ENCODE measurements at regions not wholly inside any gene's neighbourhood (a gene's known extent, or its start where the extent isn't known, plus 50 kb on each side); places are given as distances from the start of the nearest gene placed in this dataset.

DNA sequence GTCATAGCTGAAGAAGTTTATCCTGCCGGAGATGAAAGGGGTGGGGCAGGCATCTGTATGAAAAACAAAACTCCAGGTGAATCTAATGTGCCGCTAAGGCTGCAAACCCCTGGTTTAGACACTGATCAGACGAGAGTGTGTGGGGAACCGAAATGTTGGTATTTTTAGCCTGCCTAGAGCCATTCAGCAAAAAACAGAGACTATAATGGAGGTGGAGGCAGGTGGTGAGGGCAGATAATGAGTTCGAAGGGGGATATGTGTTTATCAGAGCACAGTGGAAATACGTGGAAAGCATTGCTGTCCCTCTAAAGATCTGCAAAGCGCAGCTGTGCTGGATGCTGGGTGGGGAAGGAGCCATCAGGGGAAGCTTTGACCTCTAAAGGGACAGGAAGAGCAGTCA is 127.5 kb upstream of the WSCD1 start:
- H3K4me3 ChIP-seq, result no peak overlapping the region
- TF ChIP-seq POLR2A (IDR thresholded peaks at IDR 0.05) (no peak), POLR2AphosphoS5 (IDR thresholded peaks at IDR 0.05) (no peak), EP300 (IDR thresholded peaks at IDR 0.05) (no peak)
- TF ChIP-seq, protein P1, sequence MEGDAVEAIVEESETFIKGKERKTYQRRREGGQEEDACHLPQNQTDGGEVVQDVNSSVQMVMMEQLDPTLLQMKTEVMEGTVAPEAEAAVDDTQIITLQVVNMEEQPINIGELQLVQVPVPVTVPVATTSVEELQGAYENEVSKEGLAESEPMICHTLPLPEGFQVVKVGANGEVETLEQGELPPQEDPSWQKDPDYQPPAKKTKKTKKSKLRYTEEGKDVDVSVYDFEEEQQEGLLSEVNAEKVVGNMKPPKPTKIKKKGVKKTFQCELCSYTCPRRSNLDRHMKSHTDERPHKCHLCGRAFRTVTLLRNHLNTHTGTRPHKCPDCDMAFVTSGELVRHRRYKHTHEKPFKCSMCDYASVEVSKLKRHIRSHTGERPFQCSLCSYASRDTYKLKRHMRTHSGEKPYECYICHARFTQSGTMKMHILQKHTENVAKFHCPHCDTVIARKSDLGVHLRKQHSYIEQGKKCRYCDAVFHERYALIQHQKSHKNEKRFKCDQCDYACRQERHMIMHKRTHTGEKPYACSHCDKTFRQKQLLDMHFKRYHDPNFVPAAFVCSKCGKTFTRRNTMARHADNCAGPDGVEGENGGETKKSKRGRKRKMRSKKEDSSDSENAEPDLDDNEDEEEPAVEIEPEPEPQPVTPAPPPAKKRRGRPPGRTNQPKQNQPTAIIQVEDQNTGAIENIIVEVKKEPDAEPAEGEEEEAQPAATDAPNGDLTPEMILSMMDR (IDR thresholded peaks at IDR 0.05), result no peak
- H3K36me3 ChIP-seq, result no peaks in the 10 kb centered on the region
- no peak for ATAC-seq
- no peaks in the 10 kb centered on the region for H3K4me1 ChIP-seq
- WGBS, 2 donors (ENCODE audit: low coverage in 1 of 2), result 22 to 51% methylated on average over 6 to 7 of the region's 7 CpGs
- H3K27ac ChIP-seq, result no peak overlapping the region
- H3K27me3 ChIP-seq, result peaks cover 50% of the 10 kb centered on the region
- H3K9me3 ChIP-seq, result no peaks in the 10 kb centered on the region

DNA sequence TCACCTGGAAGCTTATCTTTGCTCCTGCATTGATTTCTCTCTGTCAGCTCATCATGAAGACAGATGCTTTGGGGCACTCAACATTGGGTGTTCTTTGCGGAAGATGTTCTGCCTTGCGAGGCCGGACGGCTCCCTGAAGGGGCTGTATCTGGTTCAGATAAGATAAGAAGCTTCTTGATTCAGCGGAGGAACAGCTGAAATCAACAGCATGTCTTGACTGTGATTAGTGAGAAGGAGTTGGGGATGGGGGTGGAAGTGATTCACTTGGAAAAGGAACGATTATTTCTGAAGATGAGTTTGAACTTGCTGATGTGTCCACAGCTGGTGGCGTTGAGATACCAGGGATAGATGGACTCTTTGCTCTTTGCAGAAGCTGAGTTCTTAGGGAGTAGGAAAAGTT is 126.9 kb upstream of the WSCD1 start:
- Histone ChIP-seq H3K9me3 (peaks cover 0 to 1% (median 0%) of the 10 kb centered on the region in 3 donors), H3K4me1 (no peaks in the 10 kb centered on the region), H3K36me3 (no peaks in the 10 kb centered on the region), H3K4me3 (no peak overlapping the region), H3K27me3 (peaks cover 53% of the 10 kb centered on the region), H3K27ac (no peak overlapping the region)
- ATAC-seq, result no peak
- 0 to 19% methylated on average over 3 of the region's 7 CpGs for WGBS, 2 donors (ENCODE audit: low coverage in 1 of 2)
- TF ChIP-seq POLR2AphosphoS5 (IDR thresholded peaks at IDR 0.05) (no peak), POLR2A (IDR thresholded peaks at IDR 0.05) (no peak)
- TF ChIP-seq, protein P1 (IDR thresholded peaks at IDR 0.05), result no peak

DNA sequence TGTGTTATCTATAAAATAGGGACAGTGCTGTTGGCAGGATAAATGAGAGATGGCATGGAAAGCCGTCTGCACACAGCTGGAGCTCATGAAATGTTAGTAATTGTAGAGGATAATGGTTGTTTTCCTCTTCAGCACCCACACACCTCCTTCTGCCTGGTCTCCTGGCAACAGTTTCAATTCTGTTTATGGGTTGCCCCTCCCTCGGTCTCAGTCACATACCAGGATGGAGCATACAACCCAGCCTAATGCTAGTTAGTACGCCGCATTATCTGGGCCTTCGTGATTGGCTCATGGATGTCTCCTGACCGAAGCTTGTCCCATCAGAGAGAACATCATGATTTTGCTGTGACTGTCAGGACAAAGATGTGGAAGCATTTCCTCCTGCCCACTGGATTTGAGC is 126.2 kb upstream of the WSCD1 start:
- no peak for ATAC-seq
- H3K27ac ChIP-seq, result no peak overlapping the region
- TF ChIP-seq POLR2AphosphoS5 (IDR thresholded peaks at IDR 0.05) (no peak), POLR2A (IDR thresholded peaks at IDR 0.05) (no peak), EP300 (IDR thresholded peaks at IDR 0.05) (no peak)
- TF ChIP-seq, protein P1 (IDR thresholded peaks at IDR 0.05), result no peak
- no peak overlapping the region for H3K4me3 ChIP-seq
- H3K27me3 ChIP-seq, result peaks cover 59% of the 10 kb centered on the region
- WGBS, 2 donors (ENCODE audit: low coverage in 1 of 2), result 28 to 40% methylated on average over 1 to 2 of the region's 6 CpGs
- H3K4me1 ChIP-seq, result no peaks in the 10 kb centered on the region
- peaks cover 0 to 9% (median 0%) of the 10 kb centered on the region in 3 donors for H3K9me3 ChIP-seq
- no peaks in the 10 kb centered on the region for H3K36me3 ChIP-seq

DNA sequence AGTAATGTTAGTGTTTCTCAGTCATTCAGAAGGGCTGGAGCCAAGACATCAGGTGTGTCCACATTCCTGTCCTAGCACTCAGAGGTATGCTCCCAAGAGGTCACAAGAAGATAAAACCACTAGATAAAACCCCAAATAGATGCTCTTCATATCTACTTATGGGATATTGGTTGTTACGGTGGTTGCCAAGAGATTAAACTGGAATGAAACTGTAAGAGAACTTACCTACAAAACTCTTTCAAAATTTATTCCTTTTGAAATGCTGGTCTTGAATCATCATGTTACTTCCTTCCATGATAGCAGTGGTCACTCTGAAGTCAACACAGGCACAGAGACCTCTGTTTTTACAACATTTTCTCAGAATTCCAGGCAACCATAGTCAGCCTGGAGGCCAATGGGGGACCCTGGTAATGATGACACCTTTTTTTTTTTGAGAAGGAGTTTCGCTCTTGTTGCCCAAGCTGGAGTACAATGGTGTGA is 122.4 kb upstream of the WSCD1 start:
- no peak for ATAC-seq
- Histone ChIP-seq H3K36me3 (no peaks in the 10 kb centered on the region), H3K27me3 (peaks cover 39% of the 10 kb centered on the region), H3K27ac (no peak overlapping the region), H3K9me3 (peaks cover 0 to 10% (median 0%) of the 10 kb centered on the region in 3 donors), H3K4me3 (no peak overlapping the region), H3K4me1 (no peaks in the 10 kb centered on the region)
- 75 to 100% methylated on average over 1 to 2 of the region's 2 CpGs for WGBS, 2 donors (ENCODE audit: low coverage in 1 of 2)
- TF ChIP-seq POLR2AphosphoS5 (IDR thresholded peaks at IDR 0.05) (no peak), POLR2A (IDR thresholded peaks at IDR 0.05) (no peak), EP300 (IDR thresholded peaks at IDR 0.05) (no peak)
- TF ChIP-seq, protein P1 (IDR thresholded peaks at IDR 0.05), result no peak

DNA sequence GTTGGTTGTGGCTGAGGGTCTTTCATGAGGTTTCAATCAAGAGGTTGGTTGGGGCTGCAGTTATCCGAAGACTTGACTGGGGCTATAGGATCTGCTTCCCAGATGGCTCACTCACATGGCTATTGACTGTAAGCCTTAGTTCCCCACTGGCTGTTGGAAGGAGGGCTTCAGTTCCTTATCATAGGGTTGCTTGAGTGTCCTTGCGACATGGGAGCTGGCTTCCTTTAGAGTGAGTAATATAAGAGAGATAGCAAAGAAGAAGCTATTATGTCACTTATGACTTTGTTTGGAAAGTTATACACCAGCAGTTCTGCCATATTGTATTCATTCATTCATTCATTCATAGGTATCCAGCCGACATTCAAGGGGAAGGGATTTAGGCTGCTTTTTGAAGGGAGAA is 121.4 kb upstream of the WSCD1 start:
- H3K36me3 ChIP-seq, result no peaks in the 10 kb centered on the region
- no peak overlapping the region for H3K4me3 ChIP-seq
- peaks cover 0 to 10% (median 0%) of the 10 kb centered on the region in 3 donors for H3K9me3 ChIP-seq
- no peak overlapping the region for H3K27ac ChIP-seq
- peaks cover 33% of the 10 kb centered on the region for H3K27me3 ChIP-seq
- TF ChIP-seq POLR2A (IDR thresholded peaks at IDR 0.05) (no peak), EP300 (IDR thresholded peaks at IDR 0.05) (no peak), POLR2AphosphoS5 (IDR thresholded peaks at IDR 0.05) (no peak)
- TF ChIP-seq, protein P1 (IDR thresholded peaks at IDR 0.05), result no peak
- no peaks in the 10 kb centered on the region for H3K4me1 ChIP-seq
- WGBS, 2 donors (ENCODE audit: low coverage in 1 of 2), result 83 to 84% methylated on average over 2 of the region's 3 CpGs
- no peak for ATAC-seq

Measured in gastroesophageal sphincter (tissue), 4 donors.